ENCODE measurements at regions not wholly inside any gene's neighbourhood (a gene's known extent, or its start where the extent isn't known, plus 50 kb on each side); places are given as distances from the start of the nearest gene placed in this dataset.

DNA sequence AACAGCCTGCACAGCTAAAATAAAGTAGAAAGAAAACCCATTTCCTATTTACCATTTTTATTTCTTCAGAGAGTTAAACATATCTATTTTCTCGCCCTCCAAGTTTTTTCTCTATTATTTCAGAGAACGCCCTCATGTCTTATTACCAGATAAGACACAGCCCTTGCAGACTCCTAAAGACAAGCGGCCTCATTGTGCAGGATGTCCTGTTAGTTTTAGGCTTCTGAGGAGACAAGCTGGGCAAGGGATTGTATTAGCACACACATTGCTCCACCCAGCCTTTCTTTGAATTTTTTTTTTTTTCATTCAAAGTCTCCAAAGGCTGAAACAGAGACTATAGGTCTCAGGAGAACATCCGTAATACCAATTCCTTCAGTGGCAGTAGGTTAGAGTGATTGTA, 101.8 kb upstream of the UBL3 start:
- TF ChIP-seq, protein P1, sequence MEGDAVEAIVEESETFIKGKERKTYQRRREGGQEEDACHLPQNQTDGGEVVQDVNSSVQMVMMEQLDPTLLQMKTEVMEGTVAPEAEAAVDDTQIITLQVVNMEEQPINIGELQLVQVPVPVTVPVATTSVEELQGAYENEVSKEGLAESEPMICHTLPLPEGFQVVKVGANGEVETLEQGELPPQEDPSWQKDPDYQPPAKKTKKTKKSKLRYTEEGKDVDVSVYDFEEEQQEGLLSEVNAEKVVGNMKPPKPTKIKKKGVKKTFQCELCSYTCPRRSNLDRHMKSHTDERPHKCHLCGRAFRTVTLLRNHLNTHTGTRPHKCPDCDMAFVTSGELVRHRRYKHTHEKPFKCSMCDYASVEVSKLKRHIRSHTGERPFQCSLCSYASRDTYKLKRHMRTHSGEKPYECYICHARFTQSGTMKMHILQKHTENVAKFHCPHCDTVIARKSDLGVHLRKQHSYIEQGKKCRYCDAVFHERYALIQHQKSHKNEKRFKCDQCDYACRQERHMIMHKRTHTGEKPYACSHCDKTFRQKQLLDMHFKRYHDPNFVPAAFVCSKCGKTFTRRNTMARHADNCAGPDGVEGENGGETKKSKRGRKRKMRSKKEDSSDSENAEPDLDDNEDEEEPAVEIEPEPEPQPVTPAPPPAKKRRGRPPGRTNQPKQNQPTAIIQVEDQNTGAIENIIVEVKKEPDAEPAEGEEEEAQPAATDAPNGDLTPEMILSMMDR (IDR thresholded peaks at IDR 0.05), result no peak
- TF ChIP-seq POLR2A (IDR thresholded peaks at IDR 0.05), result no peak
- TF ChIP-seq EP300 (IDR thresholded peaks at IDR 0.05; ENCODE audit: low read depth), result no peak

Measured in transverse colon (tissue), 3 donors.